ENCODE measurements at regions not wholly inside any gene's neighbourhood (a gene's known extent, or its start where the extent isn't known, plus 50 kb on each side); places are given as distances from the start of the nearest gene placed in this dataset.

GRCh38 chr6:78570044-78570443, 297.3 kb upstream of the IRAK1BP1 start:
- H3K27me3 ChIP-seq (ENCODE audit: insufficient read depth, low read length), result no peaks in the 10 kb centered on the region
- no peak overlapping the region for H3K27ac ChIP-seq (ENCODE audit: low read depth, low read length)
- H3K4me1 ChIP-seq (ENCODE audit: control insufficient read depth, insufficient read depth, low read length, unreplicated experiment), result no peaks in the 10 kb centered on the region
- no peak overlapping the region for H3K4me3 ChIP-seq (ENCODE audit: low read depth, low read length)
- no peaks in the 10 kb centered on the region for H3K36me3 ChIP-seq (ENCODE audit: insufficient read depth, low read length)
- no peaks in the 10 kb centered on the region for H3K79me2 ChIP-seq (ENCODE audit: control insufficient read depth, insufficient read depth, low read length, unreplicated experiment)
- H2AFZ ChIP-seq (ENCODE audit: low read length, unreplicated experiment), result no peak overlapping the region

GRCh38 chr6:78577585-78577984, 289.8 kb upstream of the IRAK1BP1 start:
- Histone ChIP-seq H3K79me2 (ENCODE audit: control insufficient read depth, insufficient read depth, low read length, unreplicated experiment) (no peaks in the 10 kb centered on the region), H3K27ac (ENCODE audit: low read depth, low read length) (no peak overlapping the region), H3K27me3 (ENCODE audit: insufficient read depth, low read length) (no peaks in the 10 kb centered on the region), H2AFZ (ENCODE audit: low read length, unreplicated experiment) (no peak overlapping the region), H3K36me3 (ENCODE audit: insufficient read depth, low read length) (no peaks in the 10 kb centered on the region), H3K4me1 (ENCODE audit: control insufficient read depth, insufficient read depth, low read length, unreplicated experiment) (no peaks in the 10 kb centered on the region), H3K4me3 (ENCODE audit: low read depth, low read length) (no peak overlapping the region)

GRCh38 chr6:78578430-78578829, 288.9 kb upstream of the IRAK1BP1 start:
- no peaks in the 10 kb centered on the region for H3K36me3 ChIP-seq (ENCODE audit: insufficient read depth, low read length)
- no peaks in the 10 kb centered on the region for H3K79me2 ChIP-seq (ENCODE audit: control insufficient read depth, insufficient read depth, low read length, unreplicated experiment)

GRCh38 chr6:78580923-78581322, 286.4 kb upstream of the IRAK1BP1 start:
- Histone ChIP-seq H3K27me3 (ENCODE audit: insufficient read depth, low read length) (no peaks in the 10 kb centered on the region), H3K27ac (ENCODE audit: low read depth, low read length) (no peak overlapping the region), H2AFZ (ENCODE audit: low read length, unreplicated experiment) (no peak overlapping the region), H3K4me1 (ENCODE audit: control insufficient read depth, insufficient read depth, low read length, unreplicated experiment) (no peaks in the 10 kb centered on the region), H3K79me2 (ENCODE audit: control insufficient read depth, insufficient read depth, low read length, unreplicated experiment) (no peaks in the 10 kb centered on the region), H3K4me3 (ENCODE audit: low read depth, low read length) (no peak overlapping the region), H3K36me3 (ENCODE audit: insufficient read depth, low read length) (no peaks in the 10 kb centered on the region)

More at GRCh38 chr6:78578430-78578829, 288.9 kb upstream of the IRAK1BP1 start:
- Histone ChIP-seq H3K4me1 (ENCODE audit: control insufficient read depth, insufficient read depth, low read length, unreplicated experiment) (no peaks in the 10 kb centered on the region), H3K27ac (ENCODE audit: low read depth, low read length) (no peak overlapping the region), H2AFZ (ENCODE audit: low read length, unreplicated experiment) (no peak overlapping the region), H3K27me3 (ENCODE audit: insufficient read depth, low read length) (no peaks in the 10 kb centered on the region), H3K4me3 (ENCODE audit: low read depth, low read length) (no peak overlapping the region)

- Histone ChIP-seq H3K79me2 (ENCODE audit: control insufficient read depth, insufficient read depth, low read length, unreplicated experiment) (no peaks in the 10 kb centered on the region), H3K27ac (ENCODE audit: low read depth, low read length) (no peak overlapping the region), H3K4me1 (ENCODE audit: control insufficient read depth, insufficient read depth, low read length, unreplicated experiment) (no peaks in the 10 kb centered on the region), H2AFZ (ENCODE audit: low read length, unreplicated experiment) (no peak overlapping the region), H3K4me3 (ENCODE audit: low read depth, low read length) (no peak overlapping the region), H3K36me3 (ENCODE audit: insufficient read depth, low read length) (no peaks in the 10 kb centered on the region), H3K27me3 (ENCODE audit: insufficient read depth, low read length) (no peaks in the 10 kb centered on the region)
Measured at GRCh38 chr6:78583079-78583478, 284.3 kb upstream of the IRAK1BP1 start.

GRCh38 chr6:78589436-78589835, 277.9 kb upstream of the IRAK1BP1 start:
- no peaks in the 10 kb centered on the region for H3K36me3 ChIP-seq (ENCODE audit: insufficient read depth, low read length)
- no peaks in the 10 kb centered on the region for H3K79me2 ChIP-seq (ENCODE audit: control insufficient read depth, insufficient read depth, low read length, unreplicated experiment)
- H3K4me1 ChIP-seq (ENCODE audit: control insufficient read depth, insufficient read depth, low read length, unreplicated experiment), result peaks cover 3% of the 10 kb centered on the region
- H3K4me3 ChIP-seq (ENCODE audit: low read depth, low read length), result no peak overlapping the region
- no peaks in the 10 kb centered on the region for H3K27me3 ChIP-seq (ENCODE audit: insufficient read depth, low read length)
- no peak overlapping the region for H3K27ac ChIP-seq (ENCODE audit: low read depth, low read length)
- no peak overlapping the region for H2AFZ ChIP-seq (ENCODE audit: low read length, unreplicated experiment)

GRCh38 chr6:78593898-78594667, 273.3 kb upstream of the IRAK1BP1 start:
- Histone ChIP-seq H3K27ac (ENCODE audit: low read depth, low read length) (no peak overlapping the region), H3K27me3 (ENCODE audit: insufficient read depth, low read length) (no peaks in the 10 kb centered on the region), H3K4me3 (ENCODE audit: low read depth, low read length) (no peak overlapping the region), H3K36me3 (ENCODE audit: insufficient read depth, low read length) (no peaks in the 10 kb centered on the region), H3K4me1 (ENCODE audit: control insufficient read depth, insufficient read depth, low read length, unreplicated experiment) (peaks cover 15% of the 10 kb centered on the region), H3K79me2 (ENCODE audit: control insufficient read depth, insufficient read depth, low read length, unreplicated experiment) (no peaks in the 10 kb centered on the region), H2AFZ (ENCODE audit: low read length, unreplicated experiment) (no peak overlapping the region)

- no peak overlapping the region for H2AFZ ChIP-seq (ENCODE audit: low read length, unreplicated experiment)
- no peaks in the 10 kb centered on the region for H3K27me3 ChIP-seq (ENCODE audit: insufficient read depth, low read length)
- no peaks in the 10 kb centered on the region for H3K79me2 ChIP-seq (ENCODE audit: control insufficient read depth, insufficient read depth, low read length, unreplicated experiment)
- H3K27ac ChIP-seq (ENCODE audit: low read depth, low read length), result no peak overlapping the region
- peaks cover 15% of the 10 kb centered on the region for H3K4me1 ChIP-seq (ENCODE audit: control insufficient read depth, insufficient read depth, low read length, unreplicated experiment)
- H3K4me3 ChIP-seq (ENCODE audit: low read depth, low read length), result no peak overlapping the region
- H3K36me3 ChIP-seq (ENCODE audit: insufficient read depth, low read length), result no peaks in the 10 kb centered on the region
Measured at GRCh38 chr6:78594668-78595066, 272.7 kb upstream of the IRAK1BP1 start.

GRCh38 chr6:78597966-78598365, 269.4 kb upstream of the IRAK1BP1 start:
- Histone ChIP-seq H3K27ac (ENCODE audit: low read depth, low read length) (peak overlapping the region; percentile 88), H3K4me3 (ENCODE audit: low read depth, low read length) (no peak overlapping the region)

GRCh38 chr6:78598966-78599365, 268.4 kb upstream of the IRAK1BP1 start:
- Histone ChIP-seq H3K79me2 (ENCODE audit: control insufficient read depth, insufficient read depth, low read length, unreplicated experiment) (no peaks in the 10 kb centered on the region), H3K36me3 (ENCODE audit: insufficient read depth, low read length) (no peaks in the 10 kb centered on the region), H2AFZ (ENCODE audit: low read length, unreplicated experiment) (no peak overlapping the region), H3K27me3 (ENCODE audit: insufficient read depth, low read length) (no peaks in the 10 kb centered on the region), H3K4me3 (ENCODE audit: low read depth, low read length) (no peak overlapping the region), H3K27ac (ENCODE audit: low read depth, low read length) (peak overlapping the region; percentile 88), H3K4me1 (ENCODE audit: control insufficient read depth, insufficient read depth, low read length, unreplicated experiment) (peaks cover 29% of the 10 kb centered on the region)

More at GRCh38 chr6:78597966-78598365, 269.4 kb upstream of the IRAK1BP1 start:
- no peaks in the 10 kb centered on the region for H3K79me2 ChIP-seq (ENCODE audit: control insufficient read depth, insufficient read depth, low read length, unreplicated experiment)
- H3K36me3 ChIP-seq (ENCODE audit: insufficient read depth, low read length), result no peaks in the 10 kb centered on the region
- peaks cover 26% of the 10 kb centered on the region for H3K4me1 ChIP-seq (ENCODE audit: control insufficient read depth, insufficient read depth, low read length, unreplicated experiment)
- no peaks in the 10 kb centered on the region for H3K27me3 ChIP-seq (ENCODE audit: insufficient read depth, low read length)
- H2AFZ ChIP-seq (ENCODE audit: low read length, unreplicated experiment), result no peak overlapping the region

- peak overlapping the region; percentile 88 for H3K27ac ChIP-seq (ENCODE audit: low read depth, low read length)
- H3K27me3 ChIP-seq (ENCODE audit: insufficient read depth, low read length), result no peaks in the 10 kb centered on the region
- H3K4me1 ChIP-seq (ENCODE audit: control insufficient read depth, insufficient read depth, low read length, unreplicated experiment), result peaks cover 29% of the 10 kb centered on the region
- H3K79me2 ChIP-seq (ENCODE audit: control insufficient read depth, insufficient read depth, low read length, unreplicated experiment), result no peaks in the 10 kb centered on the region
- no peak overlapping the region for H2AFZ ChIP-seq (ENCODE audit: low read length, unreplicated experiment)
- H3K4me3 ChIP-seq (ENCODE audit: low read depth, low read length), result no peak overlapping the region
- H3K36me3 ChIP-seq (ENCODE audit: insufficient read depth, low read length), result no peaks in the 10 kb centered on the region
Measured at GRCh38 chr6:78599526-78599925, 267.8 kb upstream of the IRAK1BP1 start.
